Testis (tissue), 2 donors: ENCODE measurements at regions not wholly inside any gene's neighbourhood (a gene's known extent, or its start where the extent isn't known, plus 50 kb on each side); places are given as distances from the start of the nearest gene placed in this dataset.

Source experiments
- DNase-seq: peaks from one replicate; pipeline ENCODE4 v3.0.0-alpha.2; 2019
- H3K27ac ChIP-seq, 2 donors: fragments of 200-600 bp; sonication (generic); one replicate each; pipeline ENCODE4 v1.5.1; 2019
- H3K27me3 ChIP-seq: fragments of 200-600 bp; sonication (generic); one replicate; pipeline ENCODE4 v1.5.1; 2019
- H3K36me3 ChIP-seq: fragments of 200-600 bp; sonication (generic); one replicate; pipeline ENCODE4 v1.5.1; 2017; ENCODE audit warnings: low read depth; ENCODE audit errors: missing control alignments
- H3K4me1 ChIP-seq: fragments of 200-600 bp; sonication (generic); one replicate; pipeline ENCODE4 v1.5.1; 2019
- H3K4me3 ChIP-seq, 2 donors: fragments of 200-600 bp; sonication (generic); one replicate each; pipeline ENCODE4 v1.5.1; 2017 to 2019
- H3K9me3 ChIP-seq: fragments of 200-600 bp; sonication (generic); one replicate; pipeline ENCODE4 v1.5.1; 2017
- POLR2A ChIP-seq: fragments of 450-650 bp; IDR thresholded peaks from one replicate; pipeline ENCODE4 v1.6.1; 2017; ENCODE audit warnings: antibody characterized with exemption, mild to moderate bottlenecking, moderate library complexity
- WGBS, 2 donors: methylation state at CpG; one replicate each; pipeline ENCODE4 v1.1.5; 2018; 5-methylcytosine and 5-hydroxymethylcytosine counted together
- intact Hi-C: fragments of 100-400 bp; cut with DNase I; formaldehyde crosslinking; loops from one replicate; pipeline ENCODE4 v1.15.1; 2023; ENCODE audit warnings: low total_unique reads
- TF ChIP-seq, protein P1 (sequence below), 3 experiments: fragments of 450-650 bp in 2 of 3; fragments of 200-600 bp in 1 of 3; sonication (generic) in 1 of 3; IDR thresholded peaks; one replicate each; pipeline ENCODE4 v1.5.1; 2016 to 2019; ENCODE audit warnings: antibody characterized with exemption in 3 of 3, mild to moderate bottlenecking in 2 of 3, moderate library complexity in 1 of 3

DNA sequence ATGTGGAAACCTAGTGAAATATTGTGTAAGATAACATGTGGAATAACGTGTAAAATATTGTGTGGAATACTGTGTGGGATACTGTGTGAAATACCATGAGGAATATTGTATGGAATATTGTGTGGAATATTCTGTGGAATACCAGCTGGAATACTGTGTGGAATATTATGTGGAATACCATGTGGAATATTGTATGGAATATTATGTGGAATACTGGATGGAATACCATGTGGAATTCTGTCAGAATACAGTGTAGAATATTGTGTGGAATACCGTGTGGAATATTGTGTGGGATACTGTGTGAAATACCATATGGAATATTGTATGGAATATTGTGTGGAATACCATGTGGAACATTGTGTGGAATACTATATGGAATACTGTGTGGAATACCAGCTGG lies 134.6 kb upstream of the CHST15 start:
- DNase-seq = no peak
- Histone ChIP-seq H3K36me3 (no peaks in the 10 kb centered on the region), H3K27ac (no peak overlapping the region), H3K27me3 (no peaks in the 10 kb centered on the region), H3K4me1 (peaks cover 5% of the 10 kb centered on the region), H3K4me3 (no peak overlapping the region), H3K9me3 (no peaks in the 10 kb centered on the region)
- 69 to 82% methylated on average over 2 of the region's 2 CpGs for WGBS, 2 donors
- TF ChIP-seq POLR2A = no peak
- TF ChIP-seq, protein P1, sequence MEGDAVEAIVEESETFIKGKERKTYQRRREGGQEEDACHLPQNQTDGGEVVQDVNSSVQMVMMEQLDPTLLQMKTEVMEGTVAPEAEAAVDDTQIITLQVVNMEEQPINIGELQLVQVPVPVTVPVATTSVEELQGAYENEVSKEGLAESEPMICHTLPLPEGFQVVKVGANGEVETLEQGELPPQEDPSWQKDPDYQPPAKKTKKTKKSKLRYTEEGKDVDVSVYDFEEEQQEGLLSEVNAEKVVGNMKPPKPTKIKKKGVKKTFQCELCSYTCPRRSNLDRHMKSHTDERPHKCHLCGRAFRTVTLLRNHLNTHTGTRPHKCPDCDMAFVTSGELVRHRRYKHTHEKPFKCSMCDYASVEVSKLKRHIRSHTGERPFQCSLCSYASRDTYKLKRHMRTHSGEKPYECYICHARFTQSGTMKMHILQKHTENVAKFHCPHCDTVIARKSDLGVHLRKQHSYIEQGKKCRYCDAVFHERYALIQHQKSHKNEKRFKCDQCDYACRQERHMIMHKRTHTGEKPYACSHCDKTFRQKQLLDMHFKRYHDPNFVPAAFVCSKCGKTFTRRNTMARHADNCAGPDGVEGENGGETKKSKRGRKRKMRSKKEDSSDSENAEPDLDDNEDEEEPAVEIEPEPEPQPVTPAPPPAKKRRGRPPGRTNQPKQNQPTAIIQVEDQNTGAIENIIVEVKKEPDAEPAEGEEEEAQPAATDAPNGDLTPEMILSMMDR (IDR thresholded peaks at IDR 0.05) = no peak
- intact Hi-C loops = no loop called here

DNA sequence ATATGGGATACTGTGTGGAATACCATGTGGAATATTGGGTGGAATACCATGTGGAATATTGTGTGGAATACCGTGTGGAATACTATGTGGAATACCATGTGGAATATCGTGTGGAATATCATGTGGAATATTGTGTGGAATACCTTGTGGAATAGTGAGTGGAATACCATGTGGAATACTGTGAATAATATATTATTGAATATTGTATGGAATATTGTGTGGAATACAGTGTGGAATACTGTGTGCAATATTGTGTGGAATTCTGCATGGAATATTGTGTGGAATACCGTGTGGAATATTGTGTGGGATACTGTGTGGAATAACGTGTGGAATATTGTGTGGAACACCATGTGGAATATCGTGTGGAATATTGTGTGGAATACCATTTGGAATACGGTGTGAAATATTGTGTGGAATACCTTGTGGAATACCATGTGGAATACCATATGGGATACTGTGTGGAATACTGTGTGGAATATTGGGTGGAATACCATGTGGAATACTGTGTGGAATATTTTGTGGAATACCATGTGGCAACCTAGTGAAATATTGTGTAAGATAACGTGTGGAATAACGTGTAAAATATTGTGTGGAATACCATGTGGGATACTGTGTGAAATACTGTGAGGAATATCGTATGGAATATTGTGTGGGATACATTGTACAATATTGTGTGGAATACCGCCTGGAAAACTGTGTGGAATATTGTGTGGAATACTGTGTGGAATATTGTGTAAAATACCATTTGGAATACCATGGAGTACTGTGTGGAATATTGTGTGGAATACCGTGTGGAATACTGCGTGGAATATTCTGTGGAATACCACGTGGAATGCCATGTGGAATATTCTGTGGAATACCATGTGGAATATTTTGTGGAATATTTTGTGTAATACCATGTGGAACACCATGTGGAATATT lies 133.9 kb upstream of the CHST15 start:
- 61 to 67% methylated on average over 13 of the region's 13 CpGs for WGBS, 2 donors

DNA sequence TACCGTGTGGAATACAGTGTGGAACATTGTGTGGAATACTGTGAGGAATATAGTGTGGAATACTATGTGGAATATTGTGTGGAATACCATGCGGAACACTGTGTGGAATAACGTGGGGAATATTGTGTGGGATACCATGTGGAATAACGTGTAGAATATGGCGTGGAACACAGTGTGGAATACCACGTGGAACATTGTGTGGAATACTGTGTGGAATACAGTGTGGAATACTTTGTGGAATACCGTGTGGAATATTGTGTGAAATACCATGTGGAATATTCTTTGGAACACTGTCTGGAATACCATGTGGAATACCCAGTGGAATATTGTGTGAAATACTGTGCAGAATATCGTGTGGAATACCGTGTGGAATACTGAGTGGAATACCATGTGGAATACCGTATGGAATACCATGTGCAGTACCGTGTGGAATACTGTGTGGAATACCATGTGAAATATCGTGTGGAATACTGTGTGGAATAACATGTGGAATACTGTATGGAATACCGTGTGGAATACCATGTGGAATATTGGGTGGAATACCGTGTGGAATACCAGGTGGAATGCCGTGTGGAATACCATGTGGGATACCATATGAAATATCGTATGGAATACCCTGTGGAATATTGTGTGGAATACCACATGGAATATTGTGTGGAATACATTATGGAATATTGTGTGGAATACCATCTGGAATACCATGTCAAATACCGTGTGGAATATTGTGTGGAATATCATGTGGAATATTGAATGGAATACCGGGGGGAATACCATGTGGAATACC lies 133.1 kb upstream of the CHST15 start:
- Histone ChIP-seq H3K9me3 (no peaks in the 10 kb centered on the region), H3K4me1 (no peaks in the 10 kb centered on the region), H3K4me3 (no peak overlapping the region), H3K36me3 (no peaks in the 10 kb centered on the region), H3K27ac (no peak overlapping the region), H3K27me3 (no peaks in the 10 kb centered on the region)
- intact Hi-C loops = no loop called here
- TF ChIP-seq, protein P1 (IDR thresholded peaks at IDR 0.05) = no peak
- TF ChIP-seq POLR2A = no peak
- WGBS, 2 donors = 81 to 89% methylated on average over 18 of the region's 18 CpGs
- no peak for DNase-seq

More for the DNA sequence above, 133.9 kb upstream of the CHST15 start:
- intact Hi-C loops = no loop called here
- no peaks in the 10 kb centered on the region for H3K27me3 ChIP-seq
- DNase-seq = no peak
- no peak overlapping the region for H3K27ac ChIP-seq
- TF ChIP-seq POLR2A = no peak
- TF ChIP-seq, protein P1 (IDR thresholded peaks at IDR 0.05) = no peak
- H3K4me3 ChIP-seq = no peak overlapping the region
- H3K4me1 ChIP-seq = no peaks in the 10 kb centered on the region
- no peaks in the 10 kb centered on the region for H3K9me3 ChIP-seq
- no peaks in the 10 kb centered on the region for H3K36me3 ChIP-seq

DNA sequence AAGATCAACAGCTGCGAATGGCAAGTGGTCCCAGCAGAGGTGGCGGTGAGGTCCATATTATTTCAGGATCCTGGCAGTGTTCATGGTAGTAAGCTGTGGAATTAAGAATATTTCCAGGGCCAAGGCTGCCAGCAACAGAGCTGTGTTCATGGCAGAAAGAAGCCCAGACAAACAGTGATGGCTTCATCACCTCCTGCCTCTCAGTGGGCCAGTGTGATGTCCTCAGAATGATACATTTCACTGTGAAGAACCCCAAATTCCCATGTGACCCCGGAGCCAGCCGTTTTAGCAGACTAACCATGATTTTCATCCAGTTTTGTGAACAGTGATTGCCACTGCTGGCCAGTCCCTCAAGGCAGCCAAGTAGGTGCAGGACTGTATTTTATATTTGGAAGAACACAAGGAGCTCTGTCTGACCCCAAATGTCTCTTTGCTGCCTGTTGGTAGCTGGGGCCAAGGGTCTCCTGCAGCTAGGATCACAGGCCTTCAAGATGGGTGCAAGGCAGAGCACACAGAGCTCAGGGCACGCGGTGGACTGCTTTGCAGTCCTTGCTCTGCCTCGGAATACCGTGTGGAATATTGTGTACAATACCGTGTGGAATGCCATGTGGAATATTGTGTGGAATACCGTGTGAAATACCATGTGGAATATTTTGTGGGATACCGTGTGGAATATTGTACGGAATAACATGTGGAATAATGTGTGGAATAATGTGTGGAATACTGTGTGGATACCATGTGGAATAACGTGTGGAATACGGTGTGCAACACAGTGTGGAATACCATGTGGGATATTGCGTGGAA lies 132.3 kb upstream of the CHST15 start:
- H3K4me1 ChIP-seq = no peaks in the 10 kb centered on the region
- intact Hi-C loops = no loop called here
- TF ChIP-seq, protein P1 (IDR thresholded peaks at IDR 0.05) = no peak
- no peak for TF ChIP-seq POLR2A
- no peak overlapping the region for H3K27ac ChIP-seq
- H3K27me3 ChIP-seq = no peaks in the 10 kb centered on the region
- H3K9me3 ChIP-seq = no peaks in the 10 kb centered on the region
- 86 to 93% methylated on average over 15 of the region's 15 CpGs for WGBS, 2 donors
- H3K4me3 ChIP-seq = no peak overlapping the region
- no peaks in the 10 kb centered on the region for H3K36me3 ChIP-seq
- DNase-seq = no peak
